ENCODE measurements at regions not wholly inside any gene's neighbourhood (a gene's known extent, or its start where the extent isn't known, plus 50 kb on each side); places are given as distances from the start of the nearest gene placed in this dataset.

DNA sequence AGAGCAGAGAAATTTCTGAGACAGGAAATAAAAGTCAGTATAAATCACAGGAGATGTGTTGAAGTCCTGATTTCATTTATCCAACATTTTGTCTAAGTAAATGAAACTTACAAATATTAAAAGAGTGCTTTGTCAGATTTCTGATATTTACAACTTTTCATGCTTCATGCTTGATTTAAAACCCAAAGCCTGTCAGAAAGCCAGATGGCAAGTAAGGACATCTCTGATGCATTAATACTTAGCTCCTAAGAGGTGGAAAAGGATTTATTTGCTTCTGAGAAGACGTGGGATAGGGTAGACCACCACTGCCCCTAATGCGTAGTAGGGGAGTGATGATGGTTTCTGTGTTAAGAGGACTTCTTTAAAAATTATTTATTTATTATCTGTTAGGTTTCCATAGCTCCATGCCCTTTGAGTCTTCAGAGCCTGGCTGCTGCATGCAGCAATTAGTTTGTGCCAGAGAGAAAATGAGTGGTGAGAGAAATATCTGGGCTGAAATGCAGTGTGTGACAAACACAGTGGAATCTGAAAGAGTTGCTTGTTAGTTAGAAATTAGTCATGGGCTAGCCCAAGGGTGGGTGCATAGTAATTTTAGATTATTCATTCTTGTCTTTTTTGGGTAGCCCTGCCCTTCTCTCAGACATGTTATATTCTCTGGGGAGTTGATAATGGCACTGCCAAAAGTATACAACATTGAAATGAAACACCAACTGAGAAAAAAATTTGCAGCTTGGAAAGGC lies 333.8 kb downstream of the C4orf33 start:
- TF ChIP-seq, protein P1, sequence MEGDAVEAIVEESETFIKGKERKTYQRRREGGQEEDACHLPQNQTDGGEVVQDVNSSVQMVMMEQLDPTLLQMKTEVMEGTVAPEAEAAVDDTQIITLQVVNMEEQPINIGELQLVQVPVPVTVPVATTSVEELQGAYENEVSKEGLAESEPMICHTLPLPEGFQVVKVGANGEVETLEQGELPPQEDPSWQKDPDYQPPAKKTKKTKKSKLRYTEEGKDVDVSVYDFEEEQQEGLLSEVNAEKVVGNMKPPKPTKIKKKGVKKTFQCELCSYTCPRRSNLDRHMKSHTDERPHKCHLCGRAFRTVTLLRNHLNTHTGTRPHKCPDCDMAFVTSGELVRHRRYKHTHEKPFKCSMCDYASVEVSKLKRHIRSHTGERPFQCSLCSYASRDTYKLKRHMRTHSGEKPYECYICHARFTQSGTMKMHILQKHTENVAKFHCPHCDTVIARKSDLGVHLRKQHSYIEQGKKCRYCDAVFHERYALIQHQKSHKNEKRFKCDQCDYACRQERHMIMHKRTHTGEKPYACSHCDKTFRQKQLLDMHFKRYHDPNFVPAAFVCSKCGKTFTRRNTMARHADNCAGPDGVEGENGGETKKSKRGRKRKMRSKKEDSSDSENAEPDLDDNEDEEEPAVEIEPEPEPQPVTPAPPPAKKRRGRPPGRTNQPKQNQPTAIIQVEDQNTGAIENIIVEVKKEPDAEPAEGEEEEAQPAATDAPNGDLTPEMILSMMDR (IDR thresholded peaks at IDR 0.05; ENCODE audit: low read depth, low read length): no peak
- TF ChIP-seq POLR2A (IDR thresholded peaks at IDR 0.05; ENCODE audit: extremely low read depth, insufficient read length): no peak
- TF ChIP-seq, protein P2, sequence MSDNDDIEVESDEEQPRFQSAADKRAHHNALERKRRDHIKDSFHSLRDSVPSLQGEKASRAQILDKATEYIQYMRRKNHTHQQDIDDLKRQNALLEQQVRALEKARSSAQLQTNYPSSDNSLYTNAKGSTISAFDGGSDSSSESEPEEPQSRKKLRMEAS (IDR thresholded peaks at IDR 0.05; ENCODE audit: low read depth, low read length): no peak
